CD4-positive, alpha-beta T cell (primary cell): ENCODE measurements at regions not wholly inside any gene's neighbourhood (a gene's known extent, or its start where the extent isn't known, plus 50 kb on each side); places are given as distances from the start of the nearest gene placed in this dataset.

Experiments
- ATAC-seq: fragments of 200-7000 bp; cut with Tn5 transposase; one replicate; pipeline ENCODE4 v1.10.0; 2022; ENCODE audit warnings: mild to moderate bottlenecking; ENCODE audit not compliant: poor library complexity
- CTCF ChIA-PET: fragments of 350-600 bp; sonication (Branson Sonifier 250); formaldehyde crosslinking; loops from one replicate; lab custom pipeline; 2021; ENCODE audit warnings: antibody characterized with exemption, inconsistent platforms; lab: Charles Lee
- POLR2A ChIA-PET: fragments of 350-600 bp; sonication (Branson Sonifier 250); formaldehyde crosslinking; loops from one replicate; lab custom pipeline; 2021; ENCODE audit warnings: antibody characterized with exemption, inconsistent platforms; lab: Charles Lee
- DNase-seq, 14 experiments: peaks; one replicate each; pipeline ENCODE4 v3.0.0-alpha.2; 2013 to 2020; ENCODE audit warnings: mixed read lengths in 2 of 14
- H3K27ac ChIP-seq, 2 donors: one replicate each; pipeline versions ENCODE4 v1.5.1 to v1.7.0; 2013; ENCODE audit warnings: low read length in 2 of 2, low read depth in 1 of 2, mild to moderate bottlenecking in 1 of 2
- H3K27me3 ChIP-seq, 2 experiments: 1 replicate in 1 of 2; 2 replicates in 1 of 2; pipeline versions ENCODE4 v1.6.1 to v1.7.0; 2013; ENCODE audit warnings: low read length in 2 of 2, control low read depth in 1 of 2, mild to moderate bottlenecking in 1 of 2, moderate library complexity in 1 of 2; ENCODE audit not compliant: insufficient read depth in 2 of 2, control insufficient read depth in 1 of 2
- H3K36me3 ChIP-seq: one replicate; pipeline ENCODE4 v1.6.1; 2013; ENCODE audit warnings: low read length, control low read depth; ENCODE audit not compliant: insufficient read depth
- H3K4me1 ChIP-seq: one replicate; pipeline ENCODE4 v1.6.1; 2013; ENCODE audit warnings: low read length, control low read depth; ENCODE audit not compliant: insufficient read depth
- H3K4me3 ChIP-seq: one replicate; pipeline ENCODE4 v1.5.1; 2013; ENCODE audit warnings: mild to moderate bottlenecking, low read length, moderate library complexity
- H3K9me3 ChIP-seq, 2 experiments: 1 replicate in 1 of 2; 2 replicates in 1 of 2; pipeline versions ENCODE4 v1.6.1 to v1.7.0; 2013; ENCODE audit warnings: low read length in 2 of 2, mild to moderate bottlenecking in 2 of 2, control low read depth in 1 of 2, moderate library complexity in 1 of 2; ENCODE audit not compliant: control insufficient read depth in 1 of 2, insufficient read depth in 1 of 2
- H3K27ac Mint-ChIP-seq: one replicate; pipeline ENCODE4 v1.8.0; 2020; ENCODE audit warnings: mixed read lengths
- H3K27me3 Mint-ChIP-seq: one replicate; pipeline ENCODE4 v1.8.0; 2021; ENCODE audit warnings: mixed read lengths
- H3K36me3 Mint-ChIP-seq: one replicate; pipeline ENCODE4 v1.8.0; 2021; ENCODE audit warnings: low read depth, mixed read lengths
- H3K4me1 Mint-ChIP-seq: one replicate; pipeline ENCODE4 v1.8.0; 2021; ENCODE audit warnings: low read depth, mixed read lengths
- H3K4me3 Mint-ChIP-seq: one replicate; pipeline ENCODE4 v1.8.0; 2020; ENCODE audit warnings: mild to moderate bottlenecking, mixed read lengths
- H3K9me3 Mint-ChIP-seq: one replicate; pipeline ENCODE4 v1.8.0; 2020; ENCODE audit warnings: mixed read lengths
- intact Hi-C, 2 experiments: fragments of 100-400 bp; cut with DNase I in 1 of 2; cut with micrococcal nuclease in 1 of 2; formaldehyde crosslinking; loops; one replicate each; pipeline versions ENCODE4 v1.15.1 to v1.9.0; 2023 to 2025; cut with DNase I, micrococcal nuclease
- TF ChIP-seq, protein P1 (sequence below): fragments of 200-600 bp; IDR thresholded peaks from one replicate; pipeline ENCODE4 v1.8.0; 2022; ENCODE audit warnings: antibody characterized with exemption, mild to moderate bottlenecking

- Histone ChIP-seq H3K27me3 (no peaks in the 10 kb centered on the region), H3K4me1 (no peaks in the 10 kb centered on the region), H3K9me3 (no peaks in the 10 kb centered on the region), H3K4me3 (no peak overlapping the region), H3K27ac (no peak overlapping the region), H3K36me3 (no peaks in the 10 kb centered on the region)
- H3K27me3 Mint-ChIP-seq = no peaks in the 10 kb centered on the region
- H3K4me3 Mint-ChIP-seq = no peak overlapping the region
- no peak for DNase-seq
- no peaks in the 10 kb centered on the region for H3K9me3 Mint-ChIP-seq
- intact Hi-C loops = no loop called here
- no peak for ATAC-seq
- no peaks in the 10 kb centered on the region for H3K4me1 Mint-ChIP-seq
- no peak overlapping the region for H3K27ac Mint-ChIP-seq
- ChIA-PET CTCF (no interaction called here), POLR2A (no interaction called here)
- TF ChIP-seq, protein P1, sequence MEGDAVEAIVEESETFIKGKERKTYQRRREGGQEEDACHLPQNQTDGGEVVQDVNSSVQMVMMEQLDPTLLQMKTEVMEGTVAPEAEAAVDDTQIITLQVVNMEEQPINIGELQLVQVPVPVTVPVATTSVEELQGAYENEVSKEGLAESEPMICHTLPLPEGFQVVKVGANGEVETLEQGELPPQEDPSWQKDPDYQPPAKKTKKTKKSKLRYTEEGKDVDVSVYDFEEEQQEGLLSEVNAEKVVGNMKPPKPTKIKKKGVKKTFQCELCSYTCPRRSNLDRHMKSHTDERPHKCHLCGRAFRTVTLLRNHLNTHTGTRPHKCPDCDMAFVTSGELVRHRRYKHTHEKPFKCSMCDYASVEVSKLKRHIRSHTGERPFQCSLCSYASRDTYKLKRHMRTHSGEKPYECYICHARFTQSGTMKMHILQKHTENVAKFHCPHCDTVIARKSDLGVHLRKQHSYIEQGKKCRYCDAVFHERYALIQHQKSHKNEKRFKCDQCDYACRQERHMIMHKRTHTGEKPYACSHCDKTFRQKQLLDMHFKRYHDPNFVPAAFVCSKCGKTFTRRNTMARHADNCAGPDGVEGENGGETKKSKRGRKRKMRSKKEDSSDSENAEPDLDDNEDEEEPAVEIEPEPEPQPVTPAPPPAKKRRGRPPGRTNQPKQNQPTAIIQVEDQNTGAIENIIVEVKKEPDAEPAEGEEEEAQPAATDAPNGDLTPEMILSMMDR = no peak
- H3K36me3 Mint-ChIP-seq = no peaks in the 10 kb centered on the region
These were observed 444.6 kb downstream of the ZNF608 start for GRCh38 chr5:124301850-124302249.

DNA sequence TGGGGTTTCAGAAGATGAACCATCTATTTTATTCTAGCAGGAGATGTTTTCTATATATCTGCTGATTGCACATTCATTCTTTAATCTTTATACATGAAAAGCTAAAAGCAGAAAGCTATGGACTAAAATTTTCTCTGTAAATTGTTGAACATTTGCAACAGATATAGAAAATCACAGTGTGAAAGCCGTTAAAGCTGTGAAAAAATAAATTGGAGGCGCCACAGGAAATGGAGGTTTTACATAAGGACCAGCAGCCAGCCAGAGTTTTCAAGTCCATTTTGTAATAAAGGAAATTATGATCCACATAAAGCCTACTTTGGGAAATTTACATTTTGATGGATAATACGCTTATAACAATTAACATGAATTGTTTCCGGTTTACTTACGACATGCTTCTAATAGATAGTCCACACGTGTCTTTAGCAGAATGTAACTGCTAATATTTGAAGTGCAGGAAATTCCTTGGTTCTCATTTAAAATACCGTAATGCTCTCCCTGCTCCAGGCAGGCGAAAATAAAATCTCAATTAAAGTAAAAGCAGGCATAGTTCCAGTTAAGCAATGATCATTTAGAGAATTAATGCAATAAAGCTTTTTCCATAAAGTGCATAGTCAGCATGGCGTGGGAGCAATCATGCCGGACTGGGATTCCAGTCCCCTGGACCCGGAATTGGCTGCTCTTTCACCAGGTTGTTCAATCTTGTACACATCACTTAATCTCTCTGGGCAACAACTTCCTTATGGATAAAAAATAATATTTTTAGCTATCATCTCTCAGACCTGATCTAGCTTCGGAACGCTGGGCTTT is 445.4 kb downstream of the ZNF608 start:
- ChIA-PET POLR2A (no interaction called here), CTCF (no interaction called here)
- no peaks in the 10 kb centered on the region for H3K4me1 ChIP-seq
- no peak for DNase-seq
- no peaks in the 10 kb centered on the region for H3K9me3 ChIP-seq
- intact Hi-C loops = no loop called here
- no peaks in the 10 kb centered on the region for H3K36me3 ChIP-seq
- H3K27ac ChIP-seq = no peak overlapping the region
- no peaks in the 10 kb centered on the region for H3K27me3 ChIP-seq
- no peak overlapping the region for H3K4me3 Mint-ChIP-seq
- H3K27me3 Mint-ChIP-seq = no peaks in the 10 kb centered on the region
- ATAC-seq = no peak
- H3K9me3 Mint-ChIP-seq = no peaks in the 10 kb centered on the region
- H3K36me3 Mint-ChIP-seq = no peaks in the 10 kb centered on the region
- TF ChIP-seq, protein P1 = no peak
- H3K4me3 ChIP-seq = no peak overlapping the region
- no peaks in the 10 kb centered on the region for H3K4me1 Mint-ChIP-seq
- no peak overlapping the region for H3K27ac Mint-ChIP-seq

DNA sequence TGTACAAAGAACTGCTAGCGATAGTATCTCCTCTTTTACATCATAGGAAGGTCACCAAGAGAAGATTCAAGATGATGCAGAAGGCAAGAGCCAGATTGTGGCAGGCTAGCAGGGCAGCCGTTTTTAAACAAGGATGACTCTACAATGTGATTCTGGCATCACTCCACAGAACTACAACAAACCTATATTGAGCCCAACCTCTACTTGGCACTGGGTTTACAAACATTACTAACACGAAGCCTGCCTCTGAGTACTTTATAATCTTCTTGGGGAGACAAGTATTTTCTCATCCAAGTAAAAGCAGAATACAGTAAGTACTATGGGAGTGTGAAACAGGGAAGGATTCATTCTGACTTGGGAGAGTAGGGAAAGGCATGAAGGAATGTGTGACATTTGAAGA is 448.6 kb downstream of the ZNF608 start:
- H3K4me1 ChIP-seq = no peaks in the 10 kb centered on the region
- no peaks in the 10 kb centered on the region for H3K4me1 Mint-ChIP-seq
- TF ChIP-seq, protein P1 = no peak
- H3K4me3 ChIP-seq = no peak overlapping the region
- H3K27ac ChIP-seq = no peak overlapping the region
- DNase-seq (no peak), ATAC-seq (no peak)
- CTCF ChIA-PET = no interaction called here
- no peaks in the 10 kb centered on the region for H3K27me3 ChIP-seq
- intact Hi-C loops = no loop called here
- no peak overlapping the region for H3K4me3 Mint-ChIP-seq
- no peaks in the 10 kb centered on the region for H3K36me3 ChIP-seq
- H3K9me3 ChIP-seq = peaks cover 0 to 5% of the 10 kb centered on the region in 2 experiments
- H3K27me3 Mint-ChIP-seq = no peaks in the 10 kb centered on the region
- POLR2A ChIA-PET = no interaction called here
- H3K27ac Mint-ChIP-seq = no peak overlapping the region
- peaks cover 3% of the 10 kb centered on the region for H3K9me3 Mint-ChIP-seq
- H3K36me3 Mint-ChIP-seq = no peaks in the 10 kb centered on the region
